Spleen (tissue), 11 donors: ENCODE measurements at regions not wholly inside any gene's neighbourhood (a gene's known extent, or its start where the extent isn't known, plus 50 kb on each side); places are given as distances from the start of the nearest gene placed in this dataset.

ENCODE experiments used
- DNase-seq: peaks from one replicate; pipeline ENCODE4 v3.0.0-alpha.2; 2020
- H3K27ac ChIP-seq, 8 donors: fragments of 200-600 bp; sonication (generic) in 7 of 8; 1 replicate in 4 of 8; 2 replicates in 4 of 8; pipeline versions ENCODE4 v1.5.0 to v1.8.0; 2016 to 2021; ENCODE audit warnings: inconsistent platforms in 4 of 8, mild to moderate bottlenecking in 4 of 8, moderate library complexity in 1 of 8
- H3K27me3 ChIP-seq, 7 donors: fragments of 200-600 bp; sonication (generic) in 6 of 7; replicated peaks in 1 of 7; 1 replicate in 4 of 7; 2 replicates in 3 of 7; pipeline versions ENCODE4 v1.5.0 to v1.8.0; 2016 to 2021; ENCODE audit warnings: inconsistent platforms in 3 of 7, mild to moderate bottlenecking in 1 of 7
- H3K36me3 ChIP-seq, 6 donors: fragments of 200-600 bp; sonication (generic) in 5 of 6; 1 replicate in 4 of 6; 2 replicates in 2 of 6; pipeline versions ENCODE4 v1.5.0 to v1.8.0; 2016 to 2021; ENCODE audit warnings: inconsistent platforms in 2 of 6
- H3K4me1 ChIP-seq, 6 donors: fragments of 200-600 bp; sonication (generic) in 5 of 6; 1 replicate in 3 of 6; 2 replicates in 3 of 6; pipeline versions ENCODE4 v1.5.0 to v1.8.0; 2016 to 2021; ENCODE audit warnings: inconsistent platforms in 3 of 6
- H3K4me3 ChIP-seq, 8 donors: fragments of 200-600 bp; sonication (generic) in 7 of 8; 1 replicate in 4 of 8; 2 replicates in 4 of 8; pipeline versions ENCODE4 v1.5.0 to v1.8.0; 2016 to 2021; ENCODE audit warnings: inconsistent platforms in 4 of 8, mild to moderate bottlenecking in 4 of 8, moderate library complexity in 2 of 8
- H3K9me3 ChIP-seq, 8 donors: fragments of 200-600 bp; sonication (generic) in 7 of 8; 1 replicate in 4 of 8; 2 replicates in 4 of 8; pipeline versions ENCODE4 v1.5.0 to v1.8.0; 2016 to 2021; ENCODE audit warnings: inconsistent platforms in 4 of 8
- CTCF ChIP-seq, 11 experiments: fragments of 200-600 bp in 7 of 11; fragments of 450-650 bp in 4 of 11; sonication (generic) in 4 of 11; IDR thresholded peaks in 8 of 11; conservative IDR thresholded peaks in 3 of 11; 1 replicate in 7 of 11; 2 replicates in 4 of 11; pipeline versions ENCODE4 v1.4.0 to v1.8.0; 2016 to 2021; ENCODE audit warnings: antibody characterized with exemption in 11 of 11, inconsistent platforms in 4 of 11, mild to moderate bottlenecking in 1 of 11
- POLR2A ChIP-seq, 3 donors: fragments of 450-650 bp; IDR thresholded peaks; one replicate each; pipeline ENCODE4 v1.5.1; 2017; ENCODE audit warnings: antibody characterized with exemption in 3 of 3, mild to moderate bottlenecking in 1 of 3
- POLR2AphosphoS5 ChIP-seq, 3 donors: sonication (generic); formaldehyde crosslinking; IDR thresholded peaks; one replicate each; pipeline ENCODE4 v1.5.1; 2017; ENCODE audit warnings: antibody characterized with exemption in 3 of 3
- WGBS, 5 donors: extraction: QIAGEN DNeasy Blood & Tissue Kit in 3 of 5; methylation state at CpG; one replicate each; pipeline versions ENCODE4 v1.1.5 to v1.1.7; 2013 to 2018; 5-methylcytosine and 5-hydroxymethylcytosine counted together
- intact Hi-C: fragments of 100-400 bp; cut with DNase I; formaldehyde crosslinking; loops from one replicate; pipeline ENCODE4 v1.15.0; 2023; ENCODE audit warnings: low total_unique reads
- donor health status: healthy with polysubstance abuse.
- donor health status: DM: no; HTN: no; CAD: no; lungs with moderate emphysema.
- donor health status: DM: no; HTN: no; CAD: no.
- donor health status: Bipolar disorder and iron deficiency.
- donor health status: healthy.
- donor health status: DM: no; HTN: no; CAD: no.
- donor health status: DM: yes; HTN: yes; CAD: no.

GRCh38 chr3:95312650-95313049 is 1249.8 kb downstream of the NSUN3 start:
- Histone ChIP-seq H3K4me3 (no peak overlapping the region), H3K4me1 (no peaks in the 10 kb centered on the region), H3K36me3 (no peaks in the 10 kb centered on the region), H3K9me3 (peaks cover 0 to 20% (median 10%) of the 10 kb centered on the region in 8 donors), H3K27ac (no peak overlapping the region), H3K27me3 (no peaks in the 10 kb centered on the region)
- intact Hi-C loops: no loop called here
- TF ChIP-seq POLR2AphosphoS5 (IDR thresholded peaks at IDR 0.05) (no peak), POLR2A (IDR thresholded peaks at IDR 0.05) (no peak), CTCF (IDR thresholded peaks at IDR 0.05 in 8 of 11, conservative IDR thresholded peaks at IDR 0.05 in 3 of 11) (no peak)
- no peak for DNase-seq
- WGBS, 5 donors: 57 to 73% (median 66%) methylated on average over 3 of the region's 3 CpGs

- H3K27me3 ChIP-seq: no peaks in the 10 kb centered on the region
- TF ChIP-seq POLR2A (IDR thresholded peaks at IDR 0.05) (no peak), POLR2AphosphoS5 (IDR thresholded peaks at IDR 0.05) (no peak), CTCF (IDR thresholded peaks at IDR 0.05 in 8 of 11, conservative IDR thresholded peaks at IDR 0.05 in 3 of 11) (no peak)
- no peaks in the 10 kb centered on the region for H3K36me3 ChIP-seq
- WGBS, 5 donors: 61 to 72% (median 70%) methylated on average over 3 of the region's 3 CpGs
- peaks cover 0 to 13% (median 4%) of the 10 kb centered on the region in 8 donors for H3K9me3 ChIP-seq
- no peak overlapping the region for H3K4me3 ChIP-seq
- intact Hi-C loops: no loop called here
- H3K27ac ChIP-seq: no peak overlapping the region
- H3K4me1 ChIP-seq: no peaks in the 10 kb centered on the region
- DNase-seq: no peak
These were observed 1257.1 kb downstream of the NSUN3 start for GRCh38 chr3:95319921-95320494.

DNA sequence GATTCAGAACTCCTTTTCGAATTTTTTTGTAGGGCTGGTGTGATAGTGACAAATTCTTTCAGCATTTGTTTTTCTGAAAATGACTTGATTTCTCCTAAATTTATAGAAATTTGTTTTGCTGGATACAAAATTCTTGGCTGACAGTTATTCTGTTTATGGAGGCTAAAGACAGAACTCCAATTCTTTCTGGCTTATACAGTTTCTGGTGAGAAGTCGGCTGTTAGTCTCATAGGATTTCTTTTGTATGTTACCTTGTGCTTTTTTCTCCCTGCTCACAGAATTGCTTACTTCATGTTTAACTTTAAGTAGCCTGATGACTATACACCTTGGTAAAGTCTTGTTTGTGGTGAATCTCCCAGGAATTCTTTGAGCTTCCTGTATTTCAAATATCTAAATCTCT is 1264.6 kb downstream of the NSUN3 start:
- Histone ChIP-seq H3K4me3 (no peak overlapping the region), H3K27ac (no peak overlapping the region), H3K9me3 (peaks cover 0 to 43% (median 39%) of the 10 kb centered on the region in 8 donors), H3K27me3 (no peaks in the 10 kb centered on the region), H3K36me3 (no peaks in the 10 kb centered on the region), H3K4me1 (no peaks in the 10 kb centered on the region)
- WGBS, 5 donors: 58 to 82% (median 71%) methylated on average over 2 of the region's 2 CpGs
- intact Hi-C loops: no loop called here
- TF ChIP-seq POLR2A (IDR thresholded peaks at IDR 0.05) (no peak), POLR2AphosphoS5 (IDR thresholded peaks at IDR 0.05) (no peak), CTCF (IDR thresholded peaks at IDR 0.05 in 8 of 11, conservative IDR thresholded peaks at IDR 0.05 in 3 of 11) (no peak)
- no peak for DNase-seq

- Histone ChIP-seq H3K4me3 (no peak overlapping the region), H3K9me3 (peaks cover 0 to 26% (median 15%) of the 10 kb centered on the region in 8 donors), H3K4me1 (no peaks in the 10 kb centered on the region), H3K36me3 (no peaks in the 10 kb centered on the region), H3K27me3 (no peaks in the 10 kb centered on the region), H3K27ac (no peak overlapping the region)
- 32 to 63% (median 48%) methylated on average over 2 of the region's 2 CpGs for WGBS, 5 donors
- intact Hi-C loops: no loop called here
- no peak for DNase-seq
- TF ChIP-seq POLR2A (IDR thresholded peaks at IDR 0.05) (no peak), POLR2AphosphoS5 (IDR thresholded peaks at IDR 0.05) (no peak), CTCF (IDR thresholded peaks at IDR 0.05 in 8 of 11, conservative IDR thresholded peaks at IDR 0.05 in 3 of 11) (no peak)
These were observed 1271.0 kb downstream of the NSUN3 start for GRCh38 chr3:95333826-95334225.
